Muscle layer of duodenum (tissue), 2 donors: ENCODE measurements at regions not wholly inside any gene's neighbourhood (a gene's known extent, or its start where the extent isn't known, plus 50 kb on each side); places are given as distances from the start of the nearest gene placed in this dataset.

ENCODE experiments used
- H3K27ac ChIP-seq: one replicate; pipeline ENCODE4 v1.7.0; 2013; ENCODE audit warnings: mild to moderate bottlenecking, low read length
- H3K27me3 ChIP-seq: one replicate; pipeline ENCODE4 v1.7.0; 2013; ENCODE audit warnings: low read depth, mild to moderate bottlenecking, control low read depth, low read length
- H3K36me3 ChIP-seq, 2 donors: one replicate each; pipeline ENCODE4 v1.7.0; 2013; ENCODE audit warnings: low read length in 2 of 2, control low read depth in 1 of 2, mild to moderate bottlenecking in 1 of 2; ENCODE audit not compliant: insufficient read depth in 2 of 2, control insufficient read depth in 1 of 2
- H3K4me1 ChIP-seq, 2 donors: one replicate each; pipeline ENCODE4 v1.7.0; 2013; ENCODE audit warnings: low read length in 2 of 2, mild to moderate bottlenecking in 2 of 2, control low read depth in 1 of 2, moderate library complexity in 1 of 2; ENCODE audit not compliant: insufficient read depth in 2 of 2, control insufficient read depth in 1 of 2
- H3K4me3 ChIP-seq, 2 donors: one replicate each; pipeline ENCODE4 v1.7.0; 2013; ENCODE audit warnings: low read length in 2 of 2, low read depth in 1 of 2, mild to moderate bottlenecking in 1 of 2
- H3K9me3 ChIP-seq, 2 donors: one replicate each; pipeline ENCODE4 v1.7.0; 2013; ENCODE audit warnings: low read length in 2 of 2, control low read depth in 1 of 2, mild to moderate bottlenecking in 1 of 2; ENCODE audit not compliant: control insufficient read depth in 1 of 2
- donor health status: healthy.

GRCh38 chr6:90450268-90450953 lies 136.5 kb downstream of the MAP3K7 start:
- no peaks in the 10 kb centered on the region for H3K9me3 ChIP-seq
- H3K36me3 ChIP-seq, result no peaks in the 10 kb centered on the region
- H3K27ac ChIP-seq, result no peak overlapping the region
- no peak overlapping the region for H3K4me3 ChIP-seq
- no peaks in the 10 kb centered on the region for H3K27me3 ChIP-seq
- no peaks in the 10 kb centered on the region for H3K4me1 ChIP-seq

DNA sequence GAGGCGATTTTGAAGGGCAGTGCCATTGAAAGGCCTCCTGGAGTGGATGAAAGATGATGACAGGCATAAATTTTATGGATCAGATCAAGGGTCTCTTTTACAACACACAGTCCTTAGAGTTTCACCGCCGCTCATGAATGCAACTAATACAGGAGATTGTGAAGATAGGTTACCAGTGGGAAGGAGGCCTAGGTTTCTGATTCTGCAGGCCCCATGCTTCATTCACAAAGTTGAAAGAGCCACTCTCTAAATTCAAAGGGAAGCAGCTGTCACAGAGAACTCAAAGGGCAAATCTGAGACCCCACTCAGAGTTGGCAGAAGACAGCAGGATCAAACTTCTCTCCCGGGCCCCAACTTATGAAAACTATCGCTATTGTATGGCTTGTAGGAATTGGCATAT lies 137.6 kb downstream of the MAP3K7 start:
- Histone ChIP-seq H3K9me3 (no peaks in the 10 kb centered on the region), H3K36me3 (no peaks in the 10 kb centered on the region), H3K4me1 (no peaks in the 10 kb centered on the region), H3K27ac (no peak overlapping the region), H3K27me3 (no peaks in the 10 kb centered on the region), H3K4me3 (no peak overlapping the region)

GRCh38 chr6:90448836-90449235 lies 138.0 kb downstream of the MAP3K7 start:
- Histone ChIP-seq H3K4me3 (no peak overlapping the region), H3K27me3 (no peaks in the 10 kb centered on the region)

GRCh38 chr6:90446164-90446563 lies 140.7 kb downstream of the MAP3K7 start:
- Histone ChIP-seq H3K27me3 (no peaks in the 10 kb centered on the region), H3K4me3 (no peak overlapping the region), H3K27ac (no peak overlapping the region), H3K4me1 (no peaks in the 10 kb centered on the region), H3K9me3 (no peaks in the 10 kb centered on the region), H3K36me3 (no peaks in the 10 kb centered on the region)

More at GRCh38 chr6:90448836-90449235, 138.0 kb downstream of the MAP3K7 start:
- Histone ChIP-seq H3K9me3 (no peaks in the 10 kb centered on the region), H3K4me1 (no peaks in the 10 kb centered on the region), H3K36me3 (no peaks in the 10 kb centered on the region), H3K27ac (no peak overlapping the region)

GRCh38 chr6:90445533-90446108 lies 141.3 kb downstream of the MAP3K7 start:
- Histone ChIP-seq H3K4me1 (no peaks in the 10 kb centered on the region), H3K9me3 (no peaks in the 10 kb centered on the region), H3K4me3 (no peak overlapping the region), H3K27ac (no peak overlapping the region), H3K36me3 (no peaks in the 10 kb centered on the region), H3K27me3 (no peaks in the 10 kb centered on the region)

DNA sequence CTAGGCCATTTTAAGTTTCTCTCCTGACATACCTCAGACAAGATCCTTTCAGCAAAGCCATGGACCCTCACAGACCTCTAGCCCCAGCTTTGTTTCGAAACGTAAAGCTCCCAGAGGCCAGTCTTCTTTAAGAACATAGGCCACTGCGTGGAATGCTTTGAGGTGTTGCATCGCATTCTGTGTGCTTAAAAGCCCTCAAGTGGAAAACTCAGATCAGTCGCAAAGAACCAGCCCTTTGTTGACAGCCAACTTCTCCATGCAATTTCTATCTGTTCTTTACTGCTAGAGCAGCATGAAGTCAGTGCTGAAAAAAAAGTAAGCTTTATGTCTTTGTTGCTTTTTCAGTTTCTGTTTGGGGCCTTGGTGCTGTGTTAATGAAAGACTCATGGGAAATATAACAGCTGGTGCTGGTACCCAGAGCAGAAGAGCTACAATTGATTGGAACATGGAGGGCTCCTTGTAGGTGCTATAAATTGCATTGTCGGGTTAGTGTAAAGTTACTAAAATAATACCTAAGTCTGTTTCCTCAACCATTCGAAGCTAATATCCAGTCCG lies 142.6 kb downstream of the MAP3K7 start:
- H3K36me3 ChIP-seq, result no peaks in the 10 kb centered on the region
- no peaks in the 10 kb centered on the region for H3K27me3 ChIP-seq

DNA sequence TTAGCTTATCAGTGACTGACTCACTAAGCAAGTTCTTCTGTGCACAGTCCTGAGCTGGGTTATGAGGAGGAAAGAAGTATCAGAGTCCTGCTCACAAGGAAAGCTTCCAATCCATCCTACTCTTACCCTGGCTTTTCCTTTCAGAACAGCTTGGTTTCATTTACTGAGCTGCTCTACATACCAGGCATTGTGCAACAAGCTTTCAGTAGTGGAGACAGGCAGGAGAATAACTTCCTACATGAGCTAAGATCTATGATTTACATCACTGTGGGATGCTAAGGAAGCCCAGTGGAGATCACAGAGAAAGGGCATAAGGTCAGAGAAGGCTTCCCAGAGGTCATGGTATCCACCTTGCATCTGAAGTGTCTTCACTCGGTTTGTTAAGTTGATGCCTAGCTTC lies 144.5 kb downstream of the MAP3K7 start:
- Histone ChIP-seq H3K4me3 (no peak overlapping the region), H3K4me1 (no peaks in the 10 kb centered on the region), H3K36me3 (no peaks in the 10 kb centered on the region), H3K9me3 (no peaks in the 10 kb centered on the region), H3K27ac (no peak overlapping the region), H3K27me3 (no peaks in the 10 kb centered on the region)

More for the DNA sequence above, 142.6 kb downstream of the MAP3K7 start:
- no peaks in the 10 kb centered on the region for H3K9me3 ChIP-seq
- no peak overlapping the region for H3K4me3 ChIP-seq
- H3K4me1 ChIP-seq, result no peaks in the 10 kb centered on the region
- H3K27ac ChIP-seq, result no peak overlapping the region

DNA sequence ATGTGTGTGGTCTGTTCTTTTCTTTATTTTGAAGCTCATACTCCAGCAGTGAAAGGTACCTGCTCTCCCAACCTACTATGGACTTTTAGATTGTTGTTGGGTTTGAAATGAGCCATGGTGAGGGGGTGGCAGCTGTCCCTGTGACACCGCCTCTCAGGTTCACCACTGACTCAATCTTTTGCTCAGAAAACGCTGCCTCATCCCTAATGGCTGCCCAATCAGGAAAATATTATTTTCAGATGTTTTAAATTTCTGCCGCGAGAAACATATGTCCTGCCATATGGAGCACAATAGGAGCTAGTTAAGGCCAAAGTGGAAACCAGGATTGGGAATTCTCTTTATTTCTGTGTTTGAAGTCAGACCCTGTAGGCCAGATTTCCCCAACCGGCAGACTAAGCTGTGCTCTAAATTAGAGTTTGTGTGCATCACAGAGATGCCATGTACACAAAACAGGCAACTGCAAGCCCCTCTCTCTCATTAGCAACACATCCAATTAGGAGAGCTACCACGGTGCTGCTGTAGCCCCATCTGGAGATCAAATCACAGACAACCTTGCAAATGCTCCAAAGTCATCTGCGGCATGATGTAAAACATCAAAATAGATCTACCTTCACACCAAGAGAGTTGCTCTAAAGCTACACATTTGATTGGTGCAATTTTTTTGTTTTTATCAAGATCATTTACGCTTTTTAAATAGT lies 144.1 kb upstream of the BACH2 start:
- no peaks in the 10 kb centered on the region for H3K4me1 ChIP-seq
- H3K36me3 ChIP-seq, result no peaks in the 10 kb centered on the region
- H3K27me3 ChIP-seq, result no peaks in the 10 kb centered on the region
- H3K4me3 ChIP-seq, result no peak overlapping the region
- H3K9me3 ChIP-seq, result no peaks in the 10 kb centered on the region
- H3K27ac ChIP-seq, result no peak overlapping the region

- no peaks in the 10 kb centered on the region for H3K9me3 ChIP-seq
- no peak overlapping the region for H3K27ac ChIP-seq
- no peaks in the 10 kb centered on the region for H3K36me3 ChIP-seq
- no peak overlapping the region for H3K4me3 ChIP-seq
- H3K4me1 ChIP-seq, result no peaks in the 10 kb centered on the region
- no peaks in the 10 kb centered on the region for H3K27me3 ChIP-seq
These were observed 142.9 kb upstream of the BACH2 start for GRCh38 chr6:90439586-90439985.

DNA sequence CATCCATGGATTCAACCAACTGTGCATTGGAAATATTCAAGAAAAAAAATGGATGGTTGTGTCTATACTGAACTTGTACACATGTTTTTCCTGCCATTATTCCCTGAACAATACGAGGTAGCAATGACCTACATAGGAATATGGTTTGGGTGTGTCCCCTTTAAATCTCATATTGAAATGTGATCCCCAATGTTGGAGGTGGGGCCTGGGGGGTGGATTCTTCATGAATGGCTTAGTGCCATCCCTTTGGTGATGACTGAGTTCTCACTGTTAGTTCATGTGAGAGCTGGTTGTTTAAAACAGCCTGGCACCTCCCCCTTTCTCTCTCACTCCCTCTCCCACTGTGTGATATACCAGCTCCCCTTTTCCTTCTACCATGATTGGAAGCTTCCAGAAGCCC lies 139.8 kb upstream of the BACH2 start:
- Histone ChIP-seq H3K4me3 (no peak overlapping the region), H3K27me3 (no peaks in the 10 kb centered on the region), H3K36me3 (no peaks in the 10 kb centered on the region), H3K27ac (no peak overlapping the region), H3K9me3 (peaks cover 0 to 6% of the 10 kb centered on the region in 2 donors), H3K4me1 (no peaks in the 10 kb centered on the region)

GRCh38 chr6:90435207-90435899 lies 138.7 kb upstream of the BACH2 start:
- H3K27me3 ChIP-seq, result no peaks in the 10 kb centered on the region
- no peaks in the 10 kb centered on the region for H3K36me3 ChIP-seq
- no peaks in the 10 kb centered on the region for H3K4me1 ChIP-seq
- peaks cover 0 to 9% of the 10 kb centered on the region in 2 donors for H3K9me3 ChIP-seq
- no peak overlapping the region for H3K4me3 ChIP-seq
- H3K27ac ChIP-seq, result no peak overlapping the region
